ENCODE measurements at regions not wholly inside any gene's neighbourhood (a gene's known extent, or its start where the extent isn't known, plus 50 kb on each side); places are given as distances from the start of the nearest gene placed in this dataset.
"Not testable (repeated sequence)": the region's sequence is repeated elsewhere in the genome, so short reads cannot be mapped to it uniquely, and the experiment has no call there.

- no peak for FAIRE-seq
These were observed 150.3 kb upstream of the NR2F2 start for GRCh38 chr15:96180087-96180748.

GRCh38 chr15:96181217-96181616 is 149.3 kb upstream of the NR2F2 start:
- no peak for FAIRE-seq

- FAIRE-seq, result no peak
These were observed 148.6 kb upstream of the NR2F2 start for GRCh38 chr15:96181873-96182301.

GRCh38 chr15:96182736-96183513 is 147.6 kb upstream of the NR2F2 start:
- no peak for FAIRE-seq

GRCh38 chr15:96183514-96183850 is 147.0 kb upstream of the NR2F2 start:
- FAIRE-seq, result no peak

GRCh38 chr15:96183867-96184266 is 146.6 kb upstream of the NR2F2 start:
- FAIRE-seq, result no peak

- FAIRE-seq, result no peak
These were observed 146.2 kb upstream of the NR2F2 start for GRCh38 chr15:96184297-96184696.

- no peak for FAIRE-seq
These were observed 144.4 kb upstream of the NR2F2 start for GRCh38 chr15:96186105-96186504.

- FAIRE-seq, result no peak
These were observed 142.9 kb upstream of the NR2F2 start for GRCh38 chr15:96187341-96188305.

- no peak for FAIRE-seq
These were observed 132.8 kb upstream of the NR2F2 start for GRCh38 chr15:96197721-96198120.

GRCh38 chr15:96199111-96199510 is 131.4 kb upstream of the NR2F2 start:
- FAIRE-seq, result no peak

- FAIRE-seq, result no peak
These were observed 130.0 kb upstream of the NR2F2 start for GRCh38 chr15:96200357-96200967.

GRCh38 chr15:96201696-96202095 is 128.8 kb upstream of the NR2F2 start:
- FAIRE-seq, result no peak

GRCh38 chr15:96205588-96205987 is 124.9 kb upstream of the NR2F2 start:
- not testable (repeated sequence) for FAIRE-seq

GRCh38 chr15:96207377-96208006 is 123.0 kb upstream of the NR2F2 start:
- FAIRE-seq, result no peak

- no peak for FAIRE-seq
These were observed 121.2 kb upstream of the NR2F2 start for GRCh38 chr15:96209285-96209735.

GRCh38 chr15:96213045-96213444 is 117.5 kb upstream of the NR2F2 start:
- FAIRE-seq, result no peak

- no peak for FAIRE-seq
These were observed 116.6 kb upstream of the NR2F2 start for GRCh38 chr15:96213896-96214295.

GRCh38 chr15:96216481-96216880 is 114.0 kb upstream of the NR2F2 start:
- not testable (repeated sequence) for FAIRE-seq

- FAIRE-seq, result no peak
These were observed 112.5 kb upstream of the NR2F2 start for GRCh38 chr15:96217983-96218382.

GRCh38 chr15:96218623-96219455 is 111.7 kb upstream of the NR2F2 start:
- no peak for FAIRE-seq

Data from islet of Langerhans (tissue), 1 donor.